ENCODE measurements at regions not wholly inside any gene's neighbourhood (a gene's known extent, or its start where the extent isn't known, plus 50 kb on each side); places are given as distances from the start of the nearest gene placed in this dataset.

DNA sequence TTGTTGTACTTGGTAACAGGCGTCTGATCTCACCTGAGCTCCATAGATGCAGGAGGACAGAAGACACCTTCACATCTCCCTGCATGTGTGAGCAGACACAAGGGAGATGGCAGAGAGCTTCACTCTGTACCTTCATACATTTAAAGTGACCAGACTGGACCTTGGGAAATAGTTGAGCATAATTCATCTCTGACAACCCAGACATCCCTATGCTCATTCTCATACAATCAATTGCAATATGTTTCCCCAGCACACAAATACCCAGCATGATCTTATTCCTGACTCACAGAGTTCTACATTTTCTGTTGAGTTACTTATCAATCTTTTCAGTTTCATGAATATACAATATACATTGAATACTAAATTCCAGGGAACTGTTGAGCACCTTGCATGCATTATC, 488.2 kb upstream of the API5 start:
- Histone ChIP-seq H3K27me3 (ENCODE audit: control insufficient read depth in 5 of 5, insufficient read depth in 4 of 5, low read length in 5 of 5) (no peaks in the 10 kb centered on the region), H3K9ac (ENCODE audit: low read length in 5 of 5) (no peak overlapping the region), H3K9me3 (ENCODE audit: control insufficient read depth in 5 of 5, low read length in 5 of 5) (no peaks in the 10 kb centered on the region), H3K27ac (ENCODE audit: low read depth, low read length) (no peak overlapping the region), H3K4me1 (ENCODE audit: control insufficient read depth in 5 of 5, insufficient read depth in 5 of 5, low read length in 5 of 5) (no peaks in the 10 kb centered on the region), H3K4me3 (ENCODE audit: low read depth in 1 of 5, low read length in 5 of 5) (no peak overlapping the region), H3K36me3 (ENCODE audit: control insufficient read depth in 5 of 5, insufficient read depth in 5 of 5, low read length in 5 of 5) (no peaks in the 10 kb centered on the region)

DNA sequence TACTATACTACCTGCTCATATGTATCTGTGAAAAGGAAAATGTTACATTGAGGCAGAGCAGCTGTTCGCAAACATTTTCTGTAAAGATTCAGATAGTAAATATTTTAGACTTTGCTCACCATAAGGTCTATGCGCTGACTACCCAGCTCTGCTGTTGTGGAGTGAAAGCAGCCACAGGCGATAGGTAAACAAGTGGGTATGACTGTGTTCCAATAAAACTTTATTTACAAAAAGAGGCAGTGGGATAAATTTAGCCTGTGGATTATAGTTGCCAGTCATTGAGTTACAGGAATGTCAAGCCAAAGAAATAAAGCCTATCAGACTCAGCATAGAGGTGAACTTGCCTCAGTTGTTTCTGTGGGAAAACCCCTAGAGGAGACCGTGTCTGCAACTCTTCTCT, 487.7 kb upstream of the API5 start:
- Histone ChIP-seq H3K27ac (ENCODE audit: low read depth, low read length) (no peak overlapping the region), H3K9ac (ENCODE audit: low read length in 5 of 5) (no peak overlapping the region), H3K4me3 (ENCODE audit: low read depth in 1 of 5, low read length in 5 of 5) (no peak overlapping the region), H3K27me3 (ENCODE audit: control insufficient read depth in 5 of 5, insufficient read depth in 4 of 5, low read length in 5 of 5) (no peaks in the 10 kb centered on the region), H3K36me3 (ENCODE audit: control insufficient read depth in 5 of 5, insufficient read depth in 5 of 5, low read length in 5 of 5) (no peaks in the 10 kb centered on the region), H3K9me3 (ENCODE audit: control insufficient read depth in 5 of 5, low read length in 5 of 5) (no peaks in the 10 kb centered on the region), H3K4me1 (ENCODE audit: control insufficient read depth in 5 of 5, insufficient read depth in 5 of 5, low read length in 5 of 5) (no peaks in the 10 kb centered on the region)

- Histone ChIP-seq H3K9ac (ENCODE audit: low read length in 5 of 5) (no peak overlapping the region), H3K36me3 (ENCODE audit: control insufficient read depth in 5 of 5, insufficient read depth in 5 of 5, low read length in 5 of 5) (no peaks in the 10 kb centered on the region), H3K9me3 (ENCODE audit: control insufficient read depth in 5 of 5, low read length in 5 of 5) (no peaks in the 10 kb centered on the region), H3K27me3 (ENCODE audit: control insufficient read depth in 5 of 5, insufficient read depth in 4 of 5, low read length in 5 of 5) (no peaks in the 10 kb centered on the region), H3K4me3 (ENCODE audit: low read depth in 1 of 5, low read length in 5 of 5) (no peak overlapping the region), H3K4me1 (ENCODE audit: control insufficient read depth in 5 of 5, insufficient read depth in 5 of 5, low read length in 5 of 5) (no peaks in the 10 kb centered on the region), H3K27ac (ENCODE audit: low read depth, low read length) (no peak overlapping the region)
Observed at GRCh38 chr11:42825598-42825997, 486.2 kb upstream of the API5 start.

- Histone ChIP-seq H3K4me3 (ENCODE audit: low read depth in 1 of 5, low read length in 5 of 5) (no peak overlapping the region), H3K9ac (ENCODE audit: low read length in 5 of 5) (no peak overlapping the region), H3K4me1 (ENCODE audit: control insufficient read depth in 5 of 5, insufficient read depth in 5 of 5, low read length in 5 of 5) (no peaks in the 10 kb centered on the region), H3K9me3 (ENCODE audit: control insufficient read depth in 5 of 5, low read length in 5 of 5) (no peaks in the 10 kb centered on the region), H3K27me3 (ENCODE audit: control insufficient read depth in 5 of 5, insufficient read depth in 4 of 5, low read length in 5 of 5) (no peaks in the 10 kb centered on the region), H3K27ac (ENCODE audit: low read depth, low read length) (no peak overlapping the region), H3K36me3 (ENCODE audit: control insufficient read depth in 5 of 5, insufficient read depth in 5 of 5, low read length in 5 of 5) (no peaks in the 10 kb centered on the region)
Observed at GRCh38 chr11:42827845-42828244, 484.0 kb upstream of the API5 start.

DNA sequence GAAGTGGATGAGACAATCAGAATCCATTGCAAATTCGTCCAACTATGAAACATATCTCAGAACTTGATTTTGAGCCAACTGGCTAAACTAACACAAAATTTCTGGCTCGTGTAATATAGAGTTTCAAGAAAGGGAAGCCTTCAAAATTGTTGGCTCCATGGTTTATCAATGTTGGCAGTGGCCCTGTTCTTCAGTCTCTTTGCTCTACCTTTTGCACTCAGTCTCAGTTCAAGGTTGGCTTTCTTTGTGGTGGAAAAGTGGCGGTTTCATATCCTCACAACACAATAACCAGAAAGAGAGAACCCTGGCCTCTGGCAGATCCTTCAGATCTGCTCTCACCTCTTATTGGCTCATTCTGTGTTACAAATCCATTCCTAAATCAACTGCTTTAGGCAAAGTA, 473.8 kb upstream of the API5 start:
- Histone ChIP-seq H3K4me1 (ENCODE audit: control insufficient read depth in 5 of 5, insufficient read depth in 5 of 5, low read length in 5 of 5) (no peaks in the 10 kb centered on the region), H3K4me3 (ENCODE audit: low read depth in 1 of 5, low read length in 5 of 5) (no peak overlapping the region), H3K9ac (ENCODE audit: low read length in 5 of 5) (no peak overlapping the region), H3K27ac (ENCODE audit: low read depth, low read length) (no peak overlapping the region), H3K36me3 (ENCODE audit: control insufficient read depth in 5 of 5, insufficient read depth in 5 of 5, low read length in 5 of 5) (no peaks in the 10 kb centered on the region), H3K27me3 (ENCODE audit: control insufficient read depth in 5 of 5, insufficient read depth in 4 of 5, low read length in 5 of 5) (no peaks in the 10 kb centered on the region), H3K9me3 (ENCODE audit: control insufficient read depth in 5 of 5, low read length in 5 of 5) (peaks cover 0 to 3% (median 0%) of the 10 kb centered on the region in 5 donors)

DNA sequence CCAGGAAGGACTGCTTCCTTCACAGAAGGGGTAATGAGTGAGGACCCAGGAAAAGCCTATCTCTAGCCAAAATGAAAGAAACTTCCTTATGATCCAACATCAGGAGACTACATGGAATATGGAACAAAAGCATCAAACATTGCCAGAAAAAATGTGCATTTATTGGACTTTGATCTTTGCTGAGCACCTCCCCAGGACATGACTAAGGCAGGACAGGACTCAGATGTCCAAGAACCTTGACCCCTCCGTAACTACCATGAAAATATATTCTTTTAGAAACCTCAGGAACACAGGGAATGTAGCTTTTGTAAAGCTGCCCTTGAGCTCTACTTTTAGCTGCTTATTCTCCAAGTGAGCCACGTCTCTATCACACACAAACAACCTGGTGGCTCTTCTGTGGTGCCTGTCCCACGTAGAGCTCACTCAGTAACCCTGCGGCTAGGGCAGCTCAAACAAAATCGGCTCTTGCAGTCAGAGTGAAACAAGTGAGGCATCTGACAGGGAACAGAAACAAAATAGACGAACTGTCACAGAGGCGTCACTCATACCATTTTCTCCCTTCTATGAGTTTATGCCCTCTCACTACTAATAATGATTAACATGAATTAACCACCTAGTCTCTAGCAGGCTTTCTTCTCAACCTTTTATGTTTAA, 471.5 kb upstream of the API5 start:
- no peak overlapping the region for H3K9ac ChIP-seq (ENCODE audit: low read length in 5 of 5)
- H3K36me3 ChIP-seq (ENCODE audit: control insufficient read depth in 5 of 5, insufficient read depth in 5 of 5, low read length in 5 of 5) = no peaks in the 10 kb centered on the region
- peaks cover 0 to 3% (median 0%) of the 10 kb centered on the region in 5 donors for H3K9me3 ChIP-seq (ENCODE audit: control insufficient read depth in 5 of 5, low read length in 5 of 5)

GRCh38 chr11:42840860-42841259, 470.9 kb upstream of the API5 start:
- Histone ChIP-seq H3K27ac (ENCODE audit: low read depth, low read length) (no peak overlapping the region), H3K27me3 (ENCODE audit: control insufficient read depth in 5 of 5, insufficient read depth in 4 of 5, low read length in 5 of 5) (no peaks in the 10 kb centered on the region), H3K4me1 (ENCODE audit: control insufficient read depth in 5 of 5, insufficient read depth in 5 of 5, low read length in 5 of 5) (no peaks in the 10 kb centered on the region), H3K4me3 (ENCODE audit: low read depth in 1 of 5, low read length in 5 of 5) (no peak overlapping the region), H3K9ac (ENCODE audit: low read length in 5 of 5) (no peak overlapping the region), H3K36me3 (ENCODE audit: control insufficient read depth in 5 of 5, insufficient read depth in 5 of 5, low read length in 5 of 5) (no peaks in the 10 kb centered on the region), H3K9me3 (ENCODE audit: control insufficient read depth in 5 of 5, low read length in 5 of 5) (peaks cover 0 to 2% (median 0%) of the 10 kb centered on the region in 5 donors)

More for the DNA sequence above, 471.5 kb upstream of the API5 start:
- Histone ChIP-seq H3K27ac (ENCODE audit: low read depth, low read length) (no peak overlapping the region), H3K4me1 (ENCODE audit: control insufficient read depth in 5 of 5, insufficient read depth in 5 of 5, low read length in 5 of 5) (no peaks in the 10 kb centered on the region), H3K27me3 (ENCODE audit: control insufficient read depth in 5 of 5, insufficient read depth in 4 of 5, low read length in 5 of 5) (no peaks in the 10 kb centered on the region), H3K4me3 (ENCODE audit: low read depth in 1 of 5, low read length in 5 of 5) (no peak overlapping the region)

DNA sequence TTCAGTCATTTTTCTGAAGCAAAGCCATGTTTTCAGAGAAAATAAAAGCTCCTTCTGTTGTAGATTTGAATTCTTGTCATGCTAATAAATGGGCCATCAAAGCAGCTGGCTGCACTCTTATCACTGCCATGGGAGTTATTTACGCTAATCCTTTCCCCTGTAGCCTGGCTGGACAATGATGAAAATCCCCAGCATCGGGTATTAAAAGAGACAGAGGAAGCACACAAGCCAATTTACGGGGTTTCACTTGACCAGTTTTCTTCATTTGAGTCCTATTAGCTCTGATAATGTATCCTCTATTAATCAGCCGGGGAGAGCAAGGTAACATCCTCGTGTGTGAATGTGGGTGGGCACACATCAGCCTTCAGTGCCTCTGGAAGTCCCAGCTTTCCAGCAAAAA, 470.2 kb upstream of the API5 start:
- H3K27ac ChIP-seq (ENCODE audit: low read depth, low read length) = no peak overlapping the region
- no peaks in the 10 kb centered on the region for H3K36me3 ChIP-seq (ENCODE audit: control insufficient read depth in 5 of 5, insufficient read depth in 5 of 5, low read length in 5 of 5)
- H3K4me3 ChIP-seq (ENCODE audit: low read depth in 1 of 5, low read length in 5 of 5) = no peak overlapping the region
- H3K9me3 ChIP-seq (ENCODE audit: control insufficient read depth in 5 of 5, low read length in 5 of 5) = no peaks in the 10 kb centered on the region
- H3K27me3 ChIP-seq (ENCODE audit: control insufficient read depth in 5 of 5, insufficient read depth in 4 of 5, low read length in 5 of 5) = no peaks in the 10 kb centered on the region
- H3K4me1 ChIP-seq (ENCODE audit: control insufficient read depth in 5 of 5, insufficient read depth in 5 of 5, low read length in 5 of 5) = no peaks in the 10 kb centered on the region
- H3K9ac ChIP-seq (ENCODE audit: low read length in 5 of 5) = no peak overlapping the region

- H3K9me3 ChIP-seq (ENCODE audit: control insufficient read depth in 5 of 5, low read length in 5 of 5) = no peaks in the 10 kb centered on the region
- no peaks in the 10 kb centered on the region for H3K27me3 ChIP-seq (ENCODE audit: control insufficient read depth in 5 of 5, insufficient read depth in 4 of 5, low read length in 5 of 5)
- H3K27ac ChIP-seq (ENCODE audit: low read depth, low read length) = no peak overlapping the region
- H3K9ac ChIP-seq (ENCODE audit: low read length in 5 of 5) = no peak overlapping the region
- no peaks in the 10 kb centered on the region for H3K4me1 ChIP-seq (ENCODE audit: control insufficient read depth in 5 of 5, insufficient read depth in 5 of 5, low read length in 5 of 5)
- no peak overlapping the region for H3K4me3 ChIP-seq (ENCODE audit: low read depth in 1 of 5, low read length in 5 of 5)
- no peaks in the 10 kb centered on the region for H3K36me3 ChIP-seq (ENCODE audit: control insufficient read depth in 5 of 5, insufficient read depth in 5 of 5, low read length in 5 of 5)
Observed at GRCh38 chr11:42849362-42849761, 462.4 kb upstream of the API5 start.

GRCh38 chr11:42857344-42857743, 454.5 kb upstream of the API5 start:
- Histone ChIP-seq H3K4me1 (ENCODE audit: control insufficient read depth in 5 of 5, insufficient read depth in 5 of 5, low read length in 5 of 5) (no peaks in the 10 kb centered on the region), H3K4me3 (ENCODE audit: low read depth in 1 of 5, low read length in 5 of 5) (no peak overlapping the region), H3K27ac (ENCODE audit: low read depth, low read length) (no peak overlapping the region), H3K9ac (ENCODE audit: low read length in 5 of 5) (no peak overlapping the region), H3K27me3 (ENCODE audit: control insufficient read depth in 5 of 5, insufficient read depth in 4 of 5, low read length in 5 of 5) (no peaks in the 10 kb centered on the region), H3K9me3 (ENCODE audit: control insufficient read depth in 5 of 5, low read length in 5 of 5) (no peaks in the 10 kb centered on the region), H3K36me3 (ENCODE audit: control insufficient read depth in 5 of 5, insufficient read depth in 5 of 5, low read length in 5 of 5) (no peaks in the 10 kb centered on the region)

DNA sequence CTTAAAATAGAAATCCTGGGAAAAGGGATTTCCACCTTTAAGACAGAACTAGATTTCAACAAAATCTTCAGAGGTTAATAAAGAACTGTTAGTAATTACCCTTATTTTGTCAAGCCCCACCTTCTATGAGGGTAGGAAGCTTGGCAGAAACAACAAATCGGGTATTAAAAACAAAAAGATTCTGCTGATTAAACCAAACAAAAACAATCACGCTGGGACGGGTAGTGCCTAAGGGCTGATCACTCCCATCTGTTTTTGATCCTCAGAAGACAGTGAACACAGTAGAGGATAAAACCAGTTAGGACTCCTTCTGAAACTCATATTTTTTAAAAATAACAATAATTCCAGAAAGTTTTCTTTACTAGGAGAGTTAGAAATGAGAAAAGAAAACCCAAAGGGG, 441.3 kb upstream of the API5 start:
- Histone ChIP-seq H3K4me1 (ENCODE audit: control insufficient read depth in 5 of 5, insufficient read depth in 5 of 5, low read length in 5 of 5) (no peaks in the 10 kb centered on the region), H3K27me3 (ENCODE audit: control insufficient read depth in 5 of 5, insufficient read depth in 4 of 5, low read length in 5 of 5) (no peaks in the 10 kb centered on the region), H3K9me3 (ENCODE audit: control insufficient read depth in 5 of 5, low read length in 5 of 5) (peaks cover 0 to 2% (median 0%) of the 10 kb centered on the region in 5 donors), H3K27ac (ENCODE audit: low read depth, low read length) (no peak overlapping the region), H3K9ac (ENCODE audit: low read length in 5 of 5) (no peak overlapping the region), H3K4me3 (ENCODE audit: low read depth in 1 of 5, low read length in 5 of 5) (no peak overlapping the region), H3K36me3 (ENCODE audit: control insufficient read depth in 5 of 5, insufficient read depth in 5 of 5, low read length in 5 of 5) (no peaks in the 10 kb centered on the region)
